Neural crest cell (in vitro differentiated cells): ENCODE measurements at regions not wholly inside any gene's neighbourhood (a gene's known extent, or its start where the extent isn't known, plus 50 kb on each side); places are given as distances from the start of the nearest gene placed in this dataset.

ENCODE experiments used
- DNase-seq: peaks from one replicate; pipeline ENCODE4 v3.0.0; 2021; ENCODE audit warnings: low read depth, mixed read lengths, low spot score
- H3K27ac Mint-ChIP-seq: one replicate; pipeline ENCODE4 v1.8.0; 2021; ENCODE audit warnings: mild to moderate bottlenecking, mixed read lengths; ENCODE audit not compliant: unreplicated experiment
- H3K27me3 Mint-ChIP-seq: 2 replicates; pipeline ENCODE4 v1.8.0; 2021; ENCODE audit warnings: low read depth, mild to moderate bottlenecking, mixed read lengths
- H3K36me3 Mint-ChIP-seq: 2 replicates; pipeline ENCODE4 v1.8.0; 2021; ENCODE audit warnings: low read depth, mild to moderate bottlenecking, mixed read lengths
- H3K4me1 Mint-ChIP-seq: 2 replicates; pipeline ENCODE4 v1.8.0; 2021; ENCODE audit warnings: mixed read lengths
- H3K4me3 Mint-ChIP-seq: one replicate; pipeline ENCODE4 v1.8.0; 2021; ENCODE audit warnings: mild to moderate bottlenecking, mixed read lengths
- H3K9me3 Mint-ChIP-seq: 2 replicates; pipeline ENCODE4 v1.8.0; 2021; ENCODE audit warnings: mixed read lengths
- CTCF ChIP-seq: fragments of 200-600 bp; sonication (generic); conservative IDR thresholded peaks from 2 replicates; pipeline ENCODE4 v1.5.0; 2021; ENCODE audit warnings: antibody characterized with exemption, mild to moderate bottlenecking

- no peak overlapping the region for H3K4me3 Mint-ChIP-seq
- H3K4me1 Mint-ChIP-seq = no peaks in the 10 kb centered on the region
Observed at GRCh38 chr2:146873056-146873455, 971.8 kb upstream of the ACVR2A start.

GRCh38 chr2:146870691-146871090 is 974.1 kb upstream of the ACVR2A start:
- Mint-ChIP-seq H3K27me3 (no peaks in the 10 kb centered on the region), H3K4me3 (no peak overlapping the region), H3K27ac (no peak overlapping the region), H3K36me3 (no peaks in the 10 kb centered on the region), H3K9me3 (peaks cover under 1% of the 10 kb centered on the region), H3K4me1 (no peaks in the 10 kb centered on the region)
- no peak for DNase-seq
- no peak for TF ChIP-seq CTCF

More at GRCh38 chr2:146873056-146873455, 971.8 kb upstream of the ACVR2A start:
- no peak for DNase-seq
- H3K27me3 Mint-ChIP-seq = no peaks in the 10 kb centered on the region
- no peak for TF ChIP-seq CTCF
- H3K36me3 Mint-ChIP-seq = no peaks in the 10 kb centered on the region
- no peaks in the 10 kb centered on the region for H3K9me3 Mint-ChIP-seq
- H3K27ac Mint-ChIP-seq = no peak overlapping the region

GRCh38 chr2:146869328-146869727 is 975.5 kb upstream of the ACVR2A start:
- no peak for TF ChIP-seq CTCF
- Mint-ChIP-seq H3K27me3 (no peaks in the 10 kb centered on the region), H3K27ac (no peak overlapping the region), H3K9me3 (peaks cover 8% of the 10 kb centered on the region), H3K36me3 (peaks cover 3% of the 10 kb centered on the region), H3K4me1 (no peaks in the 10 kb centered on the region), H3K4me3 (no peak overlapping the region)
- no peak for DNase-seq

GRCh38 chr2:146868051-146868450 is 976.8 kb upstream of the ACVR2A start:
- no peak for DNase-seq
- peaks cover 11% of the 10 kb centered on the region for H3K9me3 Mint-ChIP-seq
- H3K36me3 Mint-ChIP-seq = peaks cover 3% of the 10 kb centered on the region
- no peak for TF ChIP-seq CTCF
- no peaks in the 10 kb centered on the region for H3K27me3 Mint-ChIP-seq
- H3K4me3 Mint-ChIP-seq = no peak overlapping the region
- H3K4me1 Mint-ChIP-seq = no peaks in the 10 kb centered on the region
- no peak overlapping the region for H3K27ac Mint-ChIP-seq

- peaks cover 3% of the 10 kb centered on the region for H3K36me3 Mint-ChIP-seq
- TF ChIP-seq CTCF = no peak
- H3K4me3 Mint-ChIP-seq = no peak overlapping the region
- no peaks in the 10 kb centered on the region for H3K4me1 Mint-ChIP-seq
- no peak overlapping the region for H3K27ac Mint-ChIP-seq
- H3K27me3 Mint-ChIP-seq = no peaks in the 10 kb centered on the region
- peaks cover 11% of the 10 kb centered on the region for H3K9me3 Mint-ChIP-seq
- no peak for DNase-seq
Observed at GRCh38 chr2:146867477-146867986, 977.3 kb upstream of the ACVR2A start.
